HTERT RPE-1 (cell line): ENCODE measurements at regions not wholly inside any gene's neighbourhood (a gene's known extent, or its start where the extent isn't known, plus 50 kb on each side); places are given as distances from the start of the nearest gene placed in this dataset.

ENCODE experiments used
- in situ Hi-C: fragments of 300-500 bp; cut with MboI; formaldehyde crosslinking; loops from 4 replicates; pipeline ENCODE4 v1.14.3; 2020; ENCODE audit warnings: low sequenced_read_pairs

DNA sequence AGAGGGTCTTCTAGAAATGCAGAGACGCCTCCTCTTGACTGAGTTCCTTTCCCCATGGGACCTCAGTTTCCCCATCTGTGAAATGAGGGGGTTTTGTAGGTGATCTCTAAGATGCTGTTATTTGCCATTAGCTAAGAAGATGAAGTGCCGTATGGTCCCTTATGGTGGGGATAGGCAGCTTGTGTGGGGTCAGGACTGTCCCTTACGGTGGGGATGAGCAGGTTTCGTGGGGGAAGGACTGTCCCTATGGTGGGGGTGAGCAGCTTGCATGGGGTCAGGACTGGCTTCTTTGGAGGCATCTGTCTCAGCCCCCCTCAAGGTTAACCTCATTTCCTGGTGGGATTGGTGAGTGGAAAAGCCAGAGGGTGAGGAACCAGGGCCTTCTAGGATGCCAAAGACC, 148.3 kb upstream of the GPR26 start:
- in situ Hi-C loops = no loop called here

DNA sequence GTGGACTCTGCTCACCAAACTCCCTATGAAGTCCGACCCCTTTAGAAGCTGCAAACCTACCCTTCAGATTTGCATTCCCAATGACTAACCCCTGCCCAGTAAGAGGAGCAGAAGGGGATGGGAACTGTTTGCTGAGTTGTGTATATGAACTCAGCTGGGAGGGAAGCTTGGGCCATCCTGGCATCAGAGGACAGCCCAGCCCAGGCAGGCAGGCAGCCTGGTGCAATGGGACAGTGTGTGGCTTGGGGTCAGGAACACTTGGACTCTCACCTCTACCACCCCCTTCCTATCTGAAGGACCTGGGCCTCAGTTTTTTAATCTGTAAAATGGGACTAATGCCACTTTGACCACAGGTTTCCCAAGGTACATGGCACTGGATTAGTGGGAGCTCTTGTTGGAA, 147.4 kb upstream of the GPR26 start:
- in situ Hi-C loops = no loop called here

DNA sequence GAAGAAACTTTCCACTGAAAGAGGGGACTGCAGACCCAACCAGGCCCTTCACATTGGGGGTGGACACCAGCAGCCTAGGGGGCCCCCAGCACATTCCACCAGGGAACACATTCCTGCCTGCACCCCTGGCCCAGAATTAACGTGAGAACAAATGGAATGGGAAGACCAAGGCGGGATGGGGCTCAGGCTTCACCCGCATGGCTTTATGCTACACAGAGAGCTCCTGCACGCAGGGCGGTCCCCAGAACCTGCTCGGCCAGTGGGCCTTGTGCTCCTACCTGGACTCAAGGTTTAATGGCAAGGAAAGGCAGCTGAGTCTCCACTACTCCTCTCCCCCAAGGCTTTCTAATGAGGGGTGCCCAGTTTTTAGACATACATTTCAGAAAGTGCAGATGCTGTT, 146.3 kb upstream of the GPR26 start:
- in situ Hi-C loops = no loop called here

DNA sequence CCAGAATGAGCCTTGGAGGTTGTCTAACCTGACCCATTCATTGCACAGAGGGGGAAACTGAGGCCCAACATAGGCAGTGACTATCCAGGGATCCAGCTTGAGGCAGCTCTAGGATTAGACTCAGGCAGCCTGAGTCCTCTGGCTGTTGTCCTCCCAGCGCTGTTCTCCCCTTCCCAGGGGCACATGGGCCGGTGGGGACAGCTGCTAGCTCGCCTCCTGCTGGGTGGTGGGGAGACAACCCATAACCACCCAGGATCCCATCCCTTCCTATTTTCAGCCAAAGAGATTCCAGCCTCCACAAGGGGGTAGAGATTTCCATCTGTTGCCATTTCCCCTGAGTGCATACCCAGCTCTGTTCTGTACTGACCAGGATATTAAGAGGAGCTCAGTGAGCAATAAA, 145.1 kb upstream of the GPR26 start:
- in situ Hi-C loops = no loop called here

DNA sequence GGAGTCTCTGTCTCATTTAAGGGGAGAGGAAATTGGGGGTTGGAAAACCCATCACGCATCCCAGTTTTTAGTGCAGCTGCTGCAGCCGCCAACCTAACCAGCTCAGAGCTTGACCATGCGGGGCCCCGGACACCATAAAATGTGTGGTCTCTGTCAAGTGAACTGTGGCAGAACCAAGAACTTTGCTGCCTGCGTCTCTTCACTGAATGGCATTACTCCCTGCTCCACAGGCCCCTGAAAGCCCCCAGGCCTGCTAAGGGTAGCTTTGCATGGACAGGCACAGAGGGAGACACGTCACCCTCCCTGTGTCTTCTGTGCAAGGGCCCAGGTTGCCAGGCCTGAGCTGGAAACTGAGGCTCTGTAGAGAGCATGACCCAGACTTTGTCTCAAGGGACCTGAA, 144.6 kb upstream of the GPR26 start:
- in situ Hi-C loops = no loop called here

DNA sequence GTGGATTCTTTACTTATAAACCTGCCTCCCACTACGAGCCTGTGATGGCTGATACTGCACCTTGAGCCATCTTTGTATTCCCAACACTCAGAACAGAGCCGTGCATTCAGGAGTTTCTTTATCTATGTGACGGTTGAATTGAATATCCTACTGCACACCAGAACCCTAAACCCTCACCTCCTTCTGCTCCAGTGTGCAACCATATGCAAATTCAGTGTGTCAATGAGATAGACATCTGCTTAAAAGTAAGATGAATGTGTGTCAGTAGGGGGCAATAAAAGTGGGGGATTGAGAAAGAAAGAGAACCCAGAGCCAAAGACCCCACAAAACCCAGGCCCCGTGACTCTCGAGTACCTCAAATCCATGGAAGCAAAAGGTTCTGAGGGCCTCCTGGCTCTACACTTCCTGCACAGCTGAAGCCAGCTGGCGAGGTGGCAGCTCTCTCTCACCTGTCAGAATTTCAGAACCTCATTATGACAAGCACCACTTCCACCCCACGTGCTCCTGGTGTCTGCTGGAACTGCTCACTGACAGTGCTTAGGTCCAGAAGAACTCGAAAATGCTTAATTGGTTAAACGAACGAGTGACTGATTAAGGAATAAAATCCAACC, 143.3 kb upstream of the GPR26 start:
- in situ Hi-C loops = no loop called here

DNA sequence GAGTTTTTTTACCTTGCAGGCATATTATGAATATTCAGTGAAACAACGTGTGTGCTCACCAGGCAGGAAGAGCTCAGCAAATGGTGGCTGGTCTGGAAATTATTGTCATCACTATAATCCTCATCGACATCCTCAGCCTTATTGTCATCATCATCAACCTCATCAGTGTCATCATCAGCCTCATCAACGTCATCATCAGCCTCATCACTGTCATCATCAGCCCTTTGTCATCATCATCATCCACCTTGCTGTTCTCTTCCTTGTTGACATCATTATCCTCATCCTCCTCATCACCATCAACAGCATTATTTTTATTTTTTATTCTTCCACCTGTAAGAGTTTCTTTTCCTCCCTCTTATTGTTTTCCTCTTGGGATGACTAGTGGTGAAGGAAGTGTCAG, 142.3 kb upstream of the GPR26 start:
- in situ Hi-C loops = no loop called here

DNA sequence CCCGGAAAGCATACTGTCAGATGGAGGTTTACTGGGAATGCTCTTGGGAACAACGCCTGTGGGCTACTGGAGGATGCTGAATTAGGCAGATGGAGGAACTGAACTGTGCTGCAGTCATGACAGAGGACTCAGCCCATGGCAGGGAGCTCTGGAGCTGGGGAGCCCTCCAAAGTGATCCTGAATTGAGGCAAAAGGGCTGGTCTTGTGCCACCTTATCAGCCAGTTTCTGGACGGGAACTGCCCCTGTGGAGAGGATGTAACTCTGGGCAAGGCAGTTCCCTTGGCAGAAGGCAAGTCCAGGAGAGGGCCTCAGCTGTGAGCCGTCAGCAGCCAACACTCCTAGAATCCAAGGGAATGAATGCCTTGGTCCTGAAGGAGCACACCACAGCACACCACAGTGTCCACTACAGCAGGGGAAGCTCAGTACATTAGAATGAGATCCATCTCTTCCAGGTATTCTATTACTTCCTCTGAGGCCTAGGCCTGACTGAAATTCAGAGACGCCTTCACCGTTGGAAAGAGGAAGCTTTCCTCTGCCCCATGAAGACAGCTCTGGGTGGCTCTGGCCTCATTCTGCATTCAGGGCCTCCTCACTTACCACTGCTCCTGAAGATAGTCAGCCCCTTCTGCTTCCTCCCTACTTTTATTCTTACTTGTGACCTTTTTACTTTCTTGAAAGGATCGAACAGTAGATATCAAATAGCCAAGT, 139.6 kb upstream of the GPR26 start:
- in situ Hi-C loops = no loop called here

DNA sequence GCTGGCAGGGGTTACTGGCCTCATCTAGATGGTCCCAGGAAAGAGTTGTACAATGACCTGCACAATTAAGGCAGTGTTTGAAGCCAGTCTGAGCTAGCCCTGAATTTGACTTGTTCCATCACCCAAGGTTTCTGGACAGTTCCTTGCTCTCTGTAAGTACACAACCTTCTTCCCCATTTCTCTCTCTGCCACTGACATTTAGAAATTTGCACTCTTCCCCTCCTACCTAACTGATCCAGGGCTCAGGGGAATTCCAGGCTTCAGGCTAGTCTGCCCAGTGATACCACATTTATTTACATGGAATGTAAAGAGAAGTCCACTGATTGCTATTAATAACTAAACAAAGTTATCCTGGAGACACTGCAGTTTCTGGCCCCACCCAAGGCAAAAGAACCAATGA, 139.0 kb upstream of the GPR26 start:
- in situ Hi-C loops = no loop called here

DNA sequence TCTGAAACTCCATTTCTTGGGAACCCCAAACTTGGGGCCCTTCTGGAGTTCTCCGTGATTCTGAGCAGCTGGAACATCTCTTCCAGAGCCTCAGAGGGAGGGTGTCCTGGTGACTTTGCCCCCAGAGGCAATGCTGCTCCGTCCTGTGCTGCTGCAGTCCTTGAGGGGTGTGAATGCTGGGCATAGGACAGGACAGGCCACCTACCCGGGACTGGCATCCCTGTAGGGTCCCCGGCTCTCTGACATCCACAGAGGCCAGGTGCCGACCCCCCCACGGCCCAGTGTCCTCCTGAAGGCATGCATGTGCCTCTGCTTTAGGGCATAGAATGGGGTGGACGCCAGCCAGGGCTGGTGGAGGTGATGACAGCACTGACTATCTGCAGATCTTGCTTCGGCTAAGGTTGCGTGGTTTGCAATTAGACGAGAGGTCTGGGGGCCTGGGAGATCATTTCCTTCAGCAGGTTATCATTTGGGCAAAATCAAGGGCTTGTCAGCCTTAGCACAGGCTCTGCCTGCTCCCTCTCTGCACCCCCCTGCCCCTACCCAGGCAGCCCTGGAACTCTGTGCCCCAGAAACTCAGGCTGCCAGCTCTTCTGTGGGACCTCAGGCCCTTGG, 136.9 kb upstream of the GPR26 start:
- in situ Hi-C loops = no loop called here

DNA sequence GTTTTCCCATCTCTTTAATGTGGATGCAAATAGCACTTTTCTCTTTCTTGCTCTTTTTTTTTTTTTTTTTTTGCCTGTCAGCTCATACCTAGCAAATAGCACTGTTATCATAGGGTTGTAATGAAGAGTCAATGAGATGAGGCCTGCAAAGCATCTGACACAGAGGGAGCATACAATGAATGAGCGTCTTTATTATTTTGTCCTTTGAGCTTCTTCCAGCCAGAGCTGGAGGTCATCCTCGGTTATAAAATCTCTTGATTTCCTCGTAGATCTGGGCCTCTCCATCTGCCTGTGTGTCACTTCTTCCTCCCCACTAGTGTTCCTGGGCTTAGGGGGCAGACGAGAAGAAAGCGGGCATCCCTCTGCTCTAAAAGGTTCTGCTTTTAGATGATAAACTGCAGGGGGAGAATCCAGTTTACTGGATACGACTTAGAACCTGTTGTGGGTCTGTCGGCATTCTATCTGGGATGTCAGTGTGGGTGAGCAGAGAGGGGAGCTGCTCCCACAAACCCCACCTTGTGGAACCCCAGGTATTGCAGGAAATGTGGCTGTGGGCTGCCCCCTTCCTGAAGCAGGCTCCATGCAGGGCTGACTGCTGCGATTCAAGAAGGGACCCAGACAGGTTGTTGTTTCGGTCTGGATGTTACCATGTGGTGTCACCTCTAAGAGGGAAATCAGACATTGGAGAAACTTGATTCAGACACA, 135.8 kb upstream of the GPR26 start:
- in situ Hi-C loops = no loop called here

DNA sequence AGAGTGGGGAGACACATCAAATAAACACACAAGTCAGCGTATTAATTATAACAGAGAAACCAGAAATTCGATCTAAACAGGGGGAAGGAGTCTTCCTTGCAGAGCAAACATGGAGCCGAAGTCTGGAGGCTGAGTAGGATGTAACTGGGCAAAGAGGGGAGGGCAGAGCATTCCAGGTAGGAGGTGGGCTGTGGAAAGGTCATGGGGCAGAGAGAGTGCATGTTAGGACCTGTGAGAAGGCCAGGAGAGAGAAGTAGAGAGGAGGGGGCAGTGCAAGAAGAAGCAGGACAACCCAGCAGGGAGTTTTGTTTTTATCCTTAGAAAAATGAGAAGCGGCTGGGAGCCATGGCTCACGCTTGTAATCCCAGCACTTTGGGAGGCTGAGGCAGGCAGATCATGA, 130.8 kb upstream of the GPR26 start:
- in situ Hi-C loops = no loop called here

DNA sequence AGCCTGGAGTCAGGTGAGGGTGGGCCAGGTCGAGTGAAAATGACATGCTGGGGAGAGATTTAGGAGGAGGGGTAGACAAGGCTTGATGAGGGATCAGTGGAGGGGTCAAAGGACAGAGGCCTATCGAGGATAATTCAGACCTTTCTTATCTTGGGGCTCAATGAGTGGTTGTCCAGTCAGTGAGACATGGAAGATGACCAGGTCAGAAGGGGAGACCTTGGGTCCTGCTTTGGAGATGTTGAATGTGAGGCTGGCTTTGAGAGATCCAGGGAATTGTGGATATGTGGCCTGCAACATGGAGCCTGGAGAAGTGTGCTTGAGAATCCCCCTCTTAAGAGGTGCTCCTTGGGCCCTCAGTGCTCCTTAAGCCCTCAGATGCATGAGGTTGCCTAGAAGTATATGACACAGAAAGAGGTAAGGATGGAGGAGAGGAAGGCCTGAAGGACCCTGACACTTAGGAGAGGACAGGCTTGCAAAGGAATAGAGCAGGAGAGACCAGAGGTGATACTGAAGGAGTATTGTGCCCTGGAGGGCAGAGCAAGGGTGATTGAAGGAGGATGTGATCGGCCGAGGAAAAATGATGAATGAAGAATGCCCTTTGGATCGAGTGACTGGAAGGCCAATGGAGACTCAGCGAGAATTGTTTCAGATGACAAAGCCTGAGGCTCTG, 129.8 kb upstream of the GPR26 start:
- in situ Hi-C loops = no loop called here

DNA sequence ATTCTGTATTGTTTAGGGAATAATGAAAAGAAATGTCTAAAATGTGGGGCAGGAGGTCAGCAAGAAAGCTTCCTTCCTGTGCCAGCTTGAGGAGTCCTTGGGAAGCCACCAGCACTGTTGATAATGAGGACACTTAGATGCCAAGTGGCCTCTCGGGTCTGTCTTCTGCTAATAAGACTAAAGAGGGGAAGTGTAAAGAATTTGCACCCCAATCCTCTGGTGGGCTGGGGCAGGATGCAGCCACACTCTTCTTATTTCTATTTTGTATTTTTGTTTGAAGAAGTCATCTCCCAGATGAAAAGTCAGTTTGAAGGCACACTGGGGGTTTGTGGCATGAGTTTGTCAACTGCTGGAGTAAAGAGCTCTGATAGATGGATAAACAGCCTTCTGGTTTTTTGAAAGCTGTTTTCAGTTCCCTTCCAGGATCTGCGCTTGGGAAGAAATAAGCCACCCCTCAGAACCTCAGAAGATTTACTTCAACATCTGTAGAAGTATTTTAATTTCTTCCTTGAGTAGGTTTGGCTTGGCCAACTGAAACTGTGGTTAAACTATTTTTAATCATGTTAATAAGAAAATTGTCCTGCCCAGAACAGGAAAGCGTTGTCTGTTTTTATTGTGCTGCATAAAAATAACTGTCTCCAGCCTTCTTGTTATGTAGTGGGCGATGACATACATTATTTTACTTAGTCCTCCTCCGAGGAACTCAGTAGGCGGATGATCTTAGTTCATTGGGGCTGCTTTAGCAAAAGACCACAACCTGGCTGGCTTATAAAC, 128.8 kb upstream of the GPR26 start:
- in situ Hi-C loops = no loop called here

DNA sequence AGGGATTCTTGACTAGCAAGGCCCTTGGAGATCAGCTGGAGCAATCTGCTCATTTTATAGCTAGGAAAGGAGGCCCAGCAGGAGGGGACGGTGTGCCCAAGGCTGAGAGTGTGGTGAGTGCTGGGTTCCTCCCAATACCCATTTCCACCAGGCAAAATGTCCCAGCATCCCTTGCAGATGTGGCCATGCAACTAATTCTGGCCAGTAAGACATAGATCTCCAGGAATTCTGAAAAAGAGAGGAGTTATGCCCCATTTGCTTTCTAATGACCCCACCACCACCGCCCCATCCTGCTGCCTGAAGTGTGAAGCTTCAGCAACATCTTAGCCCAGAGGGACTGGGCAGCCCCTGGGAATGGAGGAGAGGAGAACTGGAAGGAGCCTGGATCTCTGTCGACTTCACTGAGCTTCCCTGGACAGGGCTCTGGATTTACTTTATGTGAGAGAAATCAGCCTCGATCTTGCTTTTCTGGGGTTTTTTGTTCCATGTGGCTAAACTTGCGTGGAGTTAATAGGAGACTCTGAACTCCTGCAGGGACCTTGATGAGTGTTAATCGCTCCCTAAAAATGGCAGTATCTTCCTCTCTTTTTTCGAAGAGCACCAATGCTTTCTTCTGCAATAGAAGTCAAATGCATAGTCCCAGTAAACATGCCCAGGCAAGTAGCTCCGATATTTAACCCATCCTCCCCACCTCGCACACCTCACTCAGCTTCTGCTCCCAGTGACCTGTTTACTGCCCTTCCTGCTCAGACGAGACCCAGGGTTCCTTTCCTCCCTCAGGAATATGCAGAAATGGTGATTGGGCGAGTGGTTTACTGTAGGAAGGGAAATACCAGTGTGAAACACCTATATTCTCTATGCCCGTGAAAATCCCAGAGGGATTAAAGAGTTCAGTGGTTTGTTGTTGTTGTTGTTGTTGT, 127.5 kb upstream of the GPR26 start:
- in situ Hi-C loops = no loop called here

DNA sequence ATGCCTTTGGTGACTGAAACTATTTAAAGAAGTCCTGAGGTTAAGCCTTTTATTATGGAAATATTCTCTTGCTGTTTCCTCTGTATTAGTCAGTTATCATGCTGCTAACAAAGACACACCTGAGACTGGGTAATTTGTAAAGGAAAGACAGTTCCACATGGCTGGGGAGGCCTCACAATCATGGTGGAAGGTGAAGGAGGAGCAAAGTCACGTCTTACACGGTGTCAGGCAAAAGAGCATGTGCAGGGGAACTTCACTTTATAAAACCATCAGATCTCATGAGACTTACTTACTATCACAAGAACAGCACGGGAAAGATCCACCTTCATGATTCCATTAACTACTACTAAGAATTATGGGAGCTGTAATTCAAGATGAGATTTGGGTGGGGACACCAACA, 121.2 kb upstream of the GPR26 start:
- in situ Hi-C loops = no loop called here

DNA sequence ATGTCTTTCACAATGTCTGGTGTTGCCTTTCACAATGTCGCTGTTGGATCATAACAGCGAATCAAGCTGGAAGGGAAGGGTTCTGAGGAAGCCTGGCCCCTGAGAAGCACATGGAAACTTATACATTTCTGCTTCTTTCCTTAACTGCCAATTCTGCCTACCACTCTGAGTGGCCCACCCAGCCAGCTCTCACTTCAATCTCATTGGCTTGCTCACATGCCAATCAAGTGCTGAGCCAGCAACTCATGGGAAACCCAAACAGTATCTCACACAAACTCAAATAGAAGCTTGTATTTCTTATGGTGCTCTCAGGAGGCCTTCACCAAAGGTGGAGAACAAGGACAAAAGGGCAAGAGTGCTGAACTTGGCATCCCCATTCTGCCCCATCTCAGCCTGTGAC, 117.4 kb upstream of the GPR26 start:
- in situ Hi-C loops = no loop called here

DNA sequence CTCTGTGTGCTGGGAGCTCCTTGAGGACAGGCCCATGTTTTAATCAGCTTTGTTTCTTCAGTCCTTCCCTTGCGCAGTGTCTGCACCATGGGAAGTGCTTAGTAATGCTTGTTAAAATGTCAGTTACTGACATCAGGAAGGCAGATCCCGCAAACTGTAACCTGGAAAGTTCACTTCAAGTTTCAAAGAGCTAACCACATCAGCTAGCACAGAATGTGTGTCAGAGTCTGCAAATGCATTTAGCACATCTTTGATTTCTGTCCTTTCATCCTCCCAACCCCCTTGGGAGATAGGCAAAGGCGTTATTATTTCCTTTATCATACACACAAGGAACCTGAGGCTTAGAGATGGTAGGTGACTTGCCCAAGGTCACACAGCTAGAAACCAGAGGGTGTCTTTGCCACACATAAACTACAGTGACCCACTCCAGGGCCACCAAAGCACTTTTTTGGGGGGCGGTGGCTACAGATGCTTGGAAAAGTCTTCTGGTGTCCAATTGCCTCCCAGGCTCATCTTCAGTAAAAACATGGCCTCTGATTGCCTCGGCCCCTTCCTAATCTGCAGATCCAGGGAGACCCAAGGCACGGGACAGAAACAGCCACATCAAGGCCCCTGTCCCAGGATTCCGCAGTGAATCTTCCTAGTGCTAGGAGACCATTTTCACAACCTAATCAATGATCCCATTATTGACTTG, 116.2 kb upstream of the GPR26 start:
- in situ Hi-C loops = no loop called here

DNA sequence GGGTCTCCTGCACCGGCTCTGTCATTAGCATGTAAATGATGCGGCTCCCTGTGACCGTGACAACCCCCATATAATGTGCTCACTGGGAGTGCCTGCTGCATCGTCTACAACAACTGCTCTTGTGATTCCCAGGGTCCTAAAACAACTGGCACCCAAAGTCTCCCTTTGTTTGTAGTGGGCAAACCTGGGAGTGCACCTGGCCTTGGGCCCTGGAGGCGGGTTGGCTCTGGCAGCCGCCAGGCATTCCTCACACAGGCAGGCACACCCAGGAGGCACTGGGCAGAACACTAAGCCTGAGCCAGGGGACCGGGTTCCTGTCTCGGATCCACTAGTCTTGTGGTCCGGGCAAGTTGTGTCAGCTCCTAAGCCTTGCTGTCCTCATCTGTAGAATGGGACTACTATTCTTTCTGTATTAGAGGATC, 115.5 kb upstream of the GPR26 start:
- in situ Hi-C loops = no loop called here
